ENCODE measurements at regions not wholly inside any gene's neighbourhood (a gene's known extent, or its start where the extent isn't known, plus 50 kb on each side); places are given as distances from the start of the nearest gene placed in this dataset.
"Not testable (repeated sequence)": the region's sequence is repeated elsewhere in the genome, so short reads cannot be mapped to it uniquely, and the experiment has no call there.

DNA sequence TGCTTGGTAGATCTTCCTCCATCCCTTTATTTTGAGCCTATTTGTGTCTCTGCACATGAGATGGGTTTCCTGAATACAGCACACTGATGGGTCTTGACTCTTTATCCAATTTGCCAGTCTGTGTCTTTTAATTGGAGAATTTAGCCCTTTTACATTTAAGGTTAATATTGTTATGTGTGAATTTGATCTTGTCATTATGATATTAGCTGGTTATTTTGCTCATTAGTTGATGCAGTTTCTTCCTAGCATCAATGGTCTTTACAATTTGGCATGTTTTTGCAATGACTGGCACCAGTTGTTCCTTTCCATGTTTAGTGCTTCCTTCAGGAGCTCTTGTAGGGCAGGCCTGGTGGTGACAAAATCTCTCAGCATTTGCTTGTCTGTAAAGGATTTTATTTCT is 72.4 kb downstream of the HNRNPD start:
- not testable (repeated sequence) for DNase-seq

DNA sequence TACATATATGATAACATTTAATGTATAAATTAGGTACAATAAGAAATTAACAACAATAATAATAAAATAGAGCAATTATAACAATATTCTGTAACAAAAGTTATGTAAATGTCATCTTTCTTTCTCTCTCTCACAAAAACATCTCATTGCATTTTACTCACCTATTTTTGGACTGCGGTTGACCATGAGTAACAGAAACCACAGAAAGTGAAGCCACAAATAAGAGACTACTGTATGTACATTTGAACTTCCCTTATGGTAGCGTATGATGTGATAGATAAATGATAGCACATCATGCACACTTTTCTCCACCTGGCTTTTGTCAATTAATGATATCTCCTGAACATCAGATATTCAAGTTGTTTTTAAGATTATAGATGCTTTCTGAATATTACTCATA is 80.5 kb downstream of the HNRNPD start:
- no peak for DNase-seq

DNA sequence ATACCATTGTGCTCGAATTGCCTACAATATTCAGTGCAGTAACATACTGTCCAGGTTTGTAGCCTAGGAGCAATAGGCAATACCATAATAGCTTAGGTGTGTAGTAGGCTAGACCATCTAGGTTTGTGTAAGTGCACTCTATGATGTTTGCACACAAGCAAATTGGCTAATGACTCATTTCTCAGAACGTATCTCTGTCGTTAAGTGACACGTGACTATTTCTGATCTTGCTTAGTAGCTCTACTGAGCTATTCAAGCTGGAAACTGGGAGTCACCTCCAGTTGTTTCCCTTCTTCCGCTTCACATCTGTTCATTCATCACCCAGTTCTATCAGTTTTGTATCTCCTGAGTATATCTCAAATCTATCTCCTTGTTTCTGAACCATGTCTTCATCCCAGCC is 86.1 kb downstream of the HNRNPD start:
- DNase-seq: no peak

DNA sequence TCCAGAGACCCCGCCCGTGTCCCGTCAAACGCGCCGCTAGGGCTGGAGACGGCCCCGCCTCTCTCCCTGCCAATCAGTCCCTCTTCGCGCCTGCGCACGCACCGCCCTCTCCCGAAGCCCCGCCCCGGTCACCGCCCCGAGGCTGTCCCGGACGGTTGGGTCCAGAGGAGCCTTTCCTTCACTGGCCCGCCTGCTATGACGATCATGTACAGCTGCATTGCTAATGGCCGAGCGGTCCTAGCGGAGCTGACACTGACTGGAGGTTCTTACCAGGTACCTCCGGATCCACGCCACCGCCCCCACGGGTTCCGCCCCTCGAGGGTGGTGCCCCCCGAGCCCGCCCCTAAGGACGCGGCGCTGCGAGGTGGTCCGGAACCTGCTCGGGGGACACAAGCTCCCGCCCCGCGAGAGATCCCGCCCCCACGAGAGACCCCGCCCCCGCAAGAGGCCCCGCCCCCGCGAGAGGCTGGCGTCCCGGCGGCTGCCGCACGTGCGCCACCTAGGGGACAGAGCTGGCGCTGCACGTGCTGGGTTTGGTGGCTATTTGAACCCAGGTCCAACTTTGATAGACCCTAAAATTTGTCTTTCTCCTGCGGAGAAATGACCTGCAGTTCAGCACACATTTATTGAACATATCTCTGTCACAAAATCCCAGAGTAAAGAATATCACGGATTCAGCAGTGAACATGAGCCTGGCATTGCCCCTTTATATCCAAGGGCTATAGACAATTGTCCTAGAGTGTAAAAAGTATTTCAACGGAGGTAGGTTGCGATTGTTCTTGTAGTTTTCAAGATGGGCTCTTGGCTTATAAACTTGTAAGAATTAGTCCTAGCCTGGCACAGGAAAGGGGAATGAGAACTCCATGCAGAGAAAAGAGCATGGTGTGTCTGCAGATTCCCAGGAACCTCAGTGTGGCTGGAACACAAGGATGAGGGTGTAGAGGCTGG is 88.7 kb downstream of the HNRNPD start:
- peak; percentile 99 for DNase-seq

DNA sequence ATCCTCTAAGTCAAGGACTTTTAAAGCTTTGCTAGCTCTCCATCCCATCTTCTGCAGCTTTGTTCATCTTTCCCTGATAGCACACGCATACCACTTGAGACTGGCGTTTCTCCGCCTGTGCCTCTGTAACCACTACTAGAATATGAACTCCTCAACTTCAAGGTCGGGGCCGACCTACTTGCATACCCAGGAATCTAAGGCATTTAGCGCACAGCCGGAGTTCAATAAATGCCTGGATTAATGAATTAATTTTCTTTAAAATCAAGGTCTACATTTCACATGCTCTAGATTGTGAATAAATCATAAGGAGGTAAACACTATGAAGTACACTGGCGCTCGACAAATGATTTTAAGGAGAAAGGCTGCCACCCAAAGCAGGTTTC is 89.3 kb downstream of the HNRNPD start:
- DNase-seq: no peak

DNA sequence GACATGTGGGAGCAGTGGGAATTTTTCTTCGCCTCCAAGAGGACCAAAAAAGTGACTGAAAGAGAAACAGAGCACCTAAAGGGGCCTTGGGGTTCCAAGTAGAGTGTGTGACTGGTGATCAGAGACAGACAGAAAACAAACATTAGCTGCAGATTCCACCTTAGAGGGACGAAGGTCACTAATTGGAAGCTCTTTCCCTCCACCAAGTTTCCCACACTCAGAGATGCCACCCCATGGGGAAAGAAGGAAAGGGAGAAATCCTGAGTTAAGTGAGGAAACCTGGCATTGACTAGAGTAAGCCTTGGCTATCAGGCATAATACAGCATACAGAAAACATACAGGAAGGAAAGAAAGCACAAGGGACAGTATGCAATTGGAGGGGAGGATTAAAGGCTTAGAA is 90.9 kb downstream of the HNRNPD start:
- DNase-seq: no peak

DNA sequence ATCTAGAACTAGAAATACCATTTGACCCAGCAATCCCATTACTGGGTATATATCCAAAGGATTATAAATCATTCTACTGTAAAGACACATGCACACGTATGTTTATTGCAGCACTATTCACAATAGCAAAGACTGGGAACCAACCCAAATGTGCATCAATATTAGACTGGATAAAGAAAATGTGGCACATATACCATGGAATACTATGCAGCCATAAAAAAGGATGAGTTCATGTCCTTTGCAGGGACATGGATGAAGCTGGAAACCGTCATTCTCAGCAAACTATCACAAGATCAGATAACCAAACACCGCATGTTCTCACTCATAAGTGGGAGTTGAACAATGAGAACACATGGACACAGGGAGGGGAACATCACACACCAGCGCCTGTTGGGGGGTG is 94.2 kb downstream of the HNRNPD start:
- not testable (repeated sequence) for DNase-seq

DNA sequence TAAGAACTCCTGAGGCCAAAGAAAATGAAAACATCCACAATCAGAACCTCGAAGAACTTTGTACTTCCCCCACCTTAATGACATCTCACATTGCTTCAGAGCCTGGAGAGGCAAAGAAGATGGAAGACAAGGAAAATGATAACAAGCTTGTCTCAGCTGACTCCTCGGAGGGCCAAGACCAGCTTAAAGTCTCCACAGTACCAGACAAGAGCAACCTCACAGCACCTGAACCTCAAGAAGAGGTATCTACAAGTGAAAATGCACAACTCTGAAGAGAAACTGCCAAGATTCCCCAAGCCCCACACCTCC is 97.5 kb downstream of the HNRNPD start:
- no peak for DNase-seq

DNA sequence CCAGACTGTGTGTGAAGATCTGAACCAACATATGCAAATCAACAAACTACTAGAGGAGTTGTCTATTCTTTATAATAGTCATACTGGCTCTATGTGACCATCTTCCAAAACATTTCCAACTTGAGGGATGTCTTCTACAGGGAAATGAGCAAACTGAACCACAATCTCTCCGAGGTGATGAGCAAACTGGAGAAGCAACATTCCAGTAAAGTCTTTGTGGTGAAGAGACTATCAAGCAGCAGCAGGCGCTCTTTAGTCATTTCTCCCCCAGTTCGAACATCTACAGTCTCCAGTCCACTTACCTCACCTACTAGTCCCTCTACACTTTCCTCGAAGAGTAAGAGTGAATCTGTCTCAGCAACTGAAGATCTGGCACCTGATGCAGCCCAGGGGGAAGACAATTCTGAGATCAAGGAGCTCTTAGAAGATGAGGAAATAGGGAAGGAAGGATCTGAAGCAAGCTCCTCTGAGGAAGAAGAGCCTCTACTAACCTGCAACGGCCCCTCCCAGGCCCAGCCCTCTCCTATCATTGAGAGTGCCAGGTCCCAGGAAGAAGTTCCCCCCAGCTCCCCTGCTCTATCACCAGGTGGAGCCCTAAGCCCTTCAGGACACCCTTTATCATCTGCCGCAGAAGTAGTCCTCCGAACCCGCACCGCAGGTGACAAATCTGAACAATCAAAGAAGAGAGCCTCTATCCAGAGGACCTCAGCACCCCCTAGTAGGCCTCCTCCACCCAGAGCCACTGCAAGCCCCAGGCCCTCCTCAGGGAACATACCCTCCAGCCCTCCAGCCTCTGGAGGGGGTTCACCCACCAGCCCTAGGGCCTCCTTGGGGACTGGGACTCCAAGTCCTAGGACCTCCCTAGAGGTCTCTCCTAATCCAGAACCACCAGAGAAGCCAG is 98.1 kb downstream of the HNRNPD start:
- no peak for DNase-seq

DNA sequence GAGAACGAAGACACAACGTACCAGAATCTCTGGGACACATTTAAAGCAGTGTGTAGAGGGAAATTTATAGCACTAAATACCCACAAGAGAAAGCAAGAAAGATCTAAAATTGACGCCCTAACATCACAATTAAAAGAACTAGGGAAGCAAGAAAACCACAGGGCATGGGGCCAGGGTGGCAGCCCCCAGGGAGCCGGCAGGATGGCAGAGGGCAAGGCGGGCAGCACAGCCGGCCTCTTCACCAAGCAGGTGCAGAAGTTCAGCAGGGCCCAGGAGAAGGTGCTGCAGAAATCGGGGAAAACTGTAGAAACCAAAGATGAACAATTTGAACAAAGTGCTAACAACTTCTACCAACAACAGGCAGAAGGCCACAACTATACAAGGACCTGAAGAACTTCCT is 99.1 kb downstream of the HNRNPD start:
- DNase-seq: not testable (repeated sequence)

DNA sequence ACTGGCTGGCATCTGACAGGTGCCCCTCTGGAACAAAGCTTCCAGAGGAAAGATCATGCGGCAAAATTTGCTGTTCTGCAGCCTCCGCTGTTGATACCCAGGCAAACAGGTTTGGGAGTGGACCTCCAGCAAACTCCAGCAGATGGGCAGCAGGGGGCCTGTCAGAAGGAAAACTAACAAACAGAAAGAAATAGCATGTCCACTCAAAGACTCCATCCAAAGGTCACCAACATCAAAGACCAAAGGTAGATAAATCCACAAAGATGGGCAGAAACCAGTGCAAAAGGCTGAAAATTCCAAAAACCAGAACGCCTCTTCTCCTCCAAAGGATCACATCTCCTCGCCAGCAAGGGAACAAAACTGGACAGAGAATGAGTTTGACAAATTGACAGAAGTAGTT is 101.3 kb downstream of the HNRNPD start:
- DNase-seq: not testable (repeated sequence)

DNA sequence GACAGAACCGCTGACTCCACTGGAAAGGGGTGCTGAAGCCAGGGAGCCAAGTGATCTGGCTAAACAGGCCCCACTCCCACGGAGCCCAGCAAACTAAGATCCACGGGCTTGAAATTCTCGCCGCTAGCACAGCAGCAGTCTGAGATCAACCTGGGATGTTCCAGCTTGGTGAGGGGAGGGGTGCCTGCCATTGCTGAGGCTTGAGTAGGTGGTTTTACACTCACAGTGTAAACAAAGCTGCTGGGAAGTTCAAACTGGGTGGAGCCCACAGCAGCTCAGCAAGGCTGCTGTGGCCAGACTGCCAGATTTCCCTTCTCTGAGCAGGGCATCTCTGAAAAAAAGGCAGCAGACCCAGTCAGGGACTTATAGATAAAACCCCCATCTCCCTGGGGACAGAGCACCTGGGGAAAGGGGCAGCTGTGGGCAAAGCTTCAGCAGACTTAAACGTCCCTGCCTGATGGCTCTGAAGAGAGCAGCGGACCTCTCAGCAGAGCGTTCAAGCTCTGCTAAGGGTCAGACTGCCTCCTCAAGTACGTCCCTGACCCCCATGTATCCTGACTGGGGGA is 101.8 kb downstream of the HNRNPD start:
- DNase-seq: not testable (repeated sequence)

DNA sequence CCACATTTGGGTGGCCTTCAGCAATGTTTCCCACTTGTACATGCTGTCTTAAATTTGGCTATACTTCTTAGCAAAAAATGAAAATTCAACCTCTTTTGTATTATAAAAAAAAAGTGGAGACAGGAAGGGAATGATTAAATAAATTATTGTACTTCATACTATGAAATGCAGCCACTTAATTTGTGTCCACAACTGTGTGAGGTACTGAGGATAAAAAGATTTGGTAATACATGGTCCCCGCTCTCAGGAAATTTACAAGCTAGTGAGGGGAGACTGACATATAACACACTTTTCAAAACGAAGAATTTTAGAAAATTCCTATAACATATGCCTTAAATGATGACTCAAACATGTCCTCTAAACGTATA is 105.0 kb downstream of the HNRNPD start:
- DNase-seq: no peak

DNA sequence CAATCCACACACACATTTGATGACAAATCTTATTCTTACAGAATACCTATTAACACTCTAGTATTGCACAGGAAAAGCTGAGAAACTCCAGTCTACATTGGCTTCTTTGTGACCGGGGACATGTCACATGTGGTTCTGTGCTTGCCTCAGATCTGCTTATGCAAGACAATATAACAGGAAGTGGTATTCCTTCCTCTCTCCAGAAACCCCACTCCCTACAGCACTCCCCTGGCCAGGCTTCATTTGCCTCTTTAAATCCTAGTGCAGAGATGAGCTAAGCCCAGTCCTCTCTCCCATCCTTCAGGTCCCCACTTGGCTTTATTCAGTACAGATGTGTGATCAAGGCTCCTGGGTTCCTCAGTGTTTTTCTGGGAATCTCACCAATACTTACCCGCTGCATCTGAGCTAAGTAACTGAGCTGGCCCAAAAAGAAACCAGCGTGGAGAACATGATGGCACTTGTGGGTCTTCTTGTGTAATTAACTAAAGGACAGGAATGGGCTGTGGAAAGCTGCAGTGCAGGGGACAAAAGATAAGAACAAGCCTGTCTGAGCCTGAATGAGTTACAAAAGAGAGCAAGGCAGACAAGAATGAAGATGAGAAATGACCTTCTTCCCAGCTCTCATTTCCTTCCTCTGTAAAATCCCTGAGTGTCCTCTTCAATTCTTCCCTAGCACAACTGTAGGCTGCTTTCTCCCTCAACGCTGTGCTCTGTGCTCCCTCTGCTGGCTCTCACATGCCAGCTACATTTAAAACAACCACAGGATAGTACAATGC is 105.6 kb downstream of the HNRNPD start:
- no peak for DNase-seq

DNA sequence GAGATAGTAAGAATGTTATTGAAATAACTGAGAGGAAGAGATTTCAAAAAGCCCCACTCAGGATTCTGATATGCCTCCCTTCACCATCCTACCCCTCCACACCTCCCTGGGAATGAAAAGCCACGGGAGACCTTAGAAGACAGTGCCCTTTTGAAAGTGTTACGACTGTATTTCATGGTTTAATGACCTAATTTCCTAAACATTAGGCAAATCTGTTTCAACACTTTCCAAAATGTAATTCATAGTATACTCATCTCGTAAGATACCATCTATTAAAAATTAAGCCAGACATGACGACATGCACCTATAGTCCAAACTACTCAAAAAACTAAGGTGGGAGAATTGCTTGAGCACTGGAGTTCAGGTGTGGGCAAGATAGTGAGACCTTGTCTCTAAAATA is 106.3 kb downstream of the HNRNPD start:
- no peak for DNase-seq

DNA sequence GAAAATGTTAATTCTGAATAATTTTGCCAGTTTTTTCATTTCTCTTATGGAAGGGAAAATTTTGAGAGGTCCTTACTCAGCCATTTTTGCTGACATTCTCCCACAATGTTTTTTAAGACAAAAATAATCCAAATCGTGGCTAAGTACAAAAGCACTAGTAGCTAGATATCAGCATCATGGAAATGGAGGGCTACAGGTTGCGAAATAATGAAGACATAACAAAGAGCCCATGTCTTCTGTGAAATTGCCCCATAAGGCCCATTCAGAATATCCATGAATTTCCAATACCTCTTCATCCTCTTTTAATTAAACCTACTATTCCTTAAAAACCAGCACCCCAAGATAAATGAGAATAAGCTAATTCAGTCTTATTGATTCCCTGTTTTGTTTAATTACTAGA is 107.4 kb downstream of the HNRNPD start:
- no peak for DNase-seq

DNA sequence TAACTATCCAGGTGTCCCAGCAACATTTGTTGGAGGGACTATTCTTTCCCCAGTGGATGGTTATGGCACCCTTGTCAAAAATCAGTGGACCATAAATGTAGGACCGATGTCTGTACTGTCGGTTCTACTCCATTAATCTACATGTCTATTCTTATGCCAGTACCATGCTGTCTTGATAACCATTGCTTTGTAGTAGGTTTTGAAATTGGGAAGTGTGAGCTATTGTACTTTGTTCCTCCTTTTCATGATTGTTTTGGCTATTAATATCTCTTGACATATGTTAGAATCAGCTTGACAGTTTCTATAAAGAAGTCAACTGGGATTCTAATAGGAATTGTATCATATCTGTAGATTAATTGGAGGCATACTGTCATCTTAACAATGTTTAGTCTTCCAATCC is 112.7 kb downstream of the HNRNPD start:
- DNase-seq: no peak

DNA sequence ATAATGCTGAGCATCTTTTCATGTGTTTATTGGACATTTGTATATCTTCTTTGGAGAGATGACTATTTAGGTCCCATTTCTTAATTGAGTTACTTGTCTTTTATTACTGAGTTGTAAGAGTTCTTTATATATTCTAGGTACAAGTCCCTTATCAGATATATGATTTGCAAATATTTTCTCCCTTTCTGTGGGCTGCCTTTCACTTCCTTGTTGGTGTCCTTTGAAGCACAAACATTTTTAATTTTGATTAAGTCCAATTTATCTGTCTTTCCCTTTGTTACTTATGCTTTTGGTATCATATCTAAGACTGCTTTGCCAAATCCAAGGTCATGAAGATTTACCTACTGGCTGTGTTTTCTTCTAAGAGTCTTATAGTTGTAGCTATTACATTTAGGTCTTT is 113.2 kb downstream of the HNRNPD start:
- DNase-seq: no peak

DNA sequence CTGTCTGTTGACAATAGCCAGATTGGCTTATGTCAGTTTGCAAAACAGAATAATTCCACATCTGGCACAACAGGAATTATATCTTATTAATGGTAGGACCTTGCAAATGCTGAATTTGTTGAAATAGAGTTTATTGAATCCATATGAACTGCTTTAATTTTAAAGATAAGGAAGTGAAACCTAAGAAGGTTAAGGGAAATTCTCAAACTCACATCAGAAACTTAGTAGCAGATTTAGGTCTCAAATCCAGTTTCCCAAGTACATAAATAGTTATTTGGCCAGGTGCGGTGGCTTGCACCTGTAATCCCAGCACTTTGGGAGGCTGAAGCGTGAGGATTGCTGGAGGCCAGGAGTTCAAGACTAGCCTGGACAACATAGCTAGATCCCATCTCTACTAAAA is 117.1 kb downstream of the HNRNPD start:
- no peak for DNase-seq

DNA sequence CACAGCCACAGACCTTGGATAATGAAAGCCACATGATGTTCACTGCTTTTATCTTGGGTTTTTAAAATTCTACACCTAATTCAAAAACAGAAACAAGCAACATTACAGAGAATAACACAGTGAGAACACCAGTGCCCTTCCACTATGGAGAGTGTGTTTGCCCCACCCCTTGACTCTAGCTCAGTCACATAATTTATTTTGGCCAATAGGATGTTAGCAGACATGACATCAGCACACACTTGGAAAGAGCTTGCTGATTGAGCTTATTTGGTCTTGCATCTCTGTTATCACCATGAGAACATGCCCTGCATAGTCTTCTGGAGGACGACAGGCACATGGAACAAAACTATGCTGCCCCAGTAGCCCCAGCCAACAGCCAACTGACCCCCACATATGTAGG is 118.1 kb downstream of the HNRNPD start:
- DNase-seq: no peak

DNA sequence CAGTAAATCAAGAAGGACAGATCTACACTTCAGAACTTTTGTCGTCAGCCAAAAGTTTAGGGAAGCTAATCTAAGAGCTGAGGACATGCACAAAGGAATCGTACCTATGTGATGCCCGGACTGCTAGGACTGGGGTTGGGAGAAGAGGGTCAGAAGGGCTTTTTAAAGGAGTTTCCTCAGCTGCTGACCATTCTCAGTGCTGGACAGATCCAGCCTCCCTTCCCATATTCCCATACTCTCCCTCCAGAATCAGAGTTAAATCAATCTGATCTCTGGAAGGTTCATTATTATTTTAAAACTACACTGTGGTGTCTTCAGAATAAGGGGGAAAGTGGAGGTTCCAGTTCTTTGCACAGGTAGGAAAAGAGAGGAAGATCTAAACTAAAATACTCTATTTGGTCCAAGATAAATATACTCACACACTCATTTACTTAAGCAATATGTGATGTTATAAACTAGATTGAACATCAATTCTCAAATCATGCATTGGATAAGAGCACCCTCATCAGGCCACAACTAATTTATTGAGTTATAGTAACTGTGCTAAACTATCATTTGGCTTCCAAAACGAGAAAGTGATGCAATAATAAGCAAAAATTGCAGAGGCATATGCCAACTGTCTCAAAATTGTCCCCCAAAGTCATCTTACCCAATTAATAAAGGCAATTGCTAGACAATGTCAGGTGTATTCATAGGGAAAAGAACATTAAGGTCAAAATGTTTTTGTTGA is 124.7 kb downstream of the HNRNPD start:
- DNase-seq: no peak

DNA sequence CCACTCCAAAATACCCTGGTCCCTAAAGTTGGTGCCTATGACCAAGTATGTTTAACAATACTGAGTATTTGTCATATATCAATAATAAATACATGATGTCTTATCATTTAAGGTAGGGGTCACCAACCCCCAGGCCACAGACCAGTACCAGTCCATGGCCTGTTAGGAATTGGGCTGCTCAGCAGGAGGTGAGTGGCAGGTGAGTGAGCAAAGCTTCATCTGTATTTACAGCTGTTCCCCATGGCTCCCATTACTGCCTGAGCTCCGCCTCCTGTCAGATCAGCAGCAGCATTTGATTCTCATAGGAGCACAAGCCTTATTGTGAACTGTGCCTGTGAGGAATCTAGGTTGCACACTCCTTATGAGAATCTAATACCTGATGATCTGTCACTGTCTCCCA is 126.2 kb downstream of the HNRNPD start:
- no peak for DNase-seq
